NCI-H1105 (cell line): ENCODE measurements at regions not wholly inside any gene's neighbourhood (a gene's known extent, or its start where the extent isn't known, plus 50 kb on each side); places are given as distances from the start of the nearest gene placed in this dataset.

Experiments used
- DNase-seq: peaks from one replicate; lab custom pipeline; 2025; lab: John Stamatoyannopoulos, UW

DNA sequence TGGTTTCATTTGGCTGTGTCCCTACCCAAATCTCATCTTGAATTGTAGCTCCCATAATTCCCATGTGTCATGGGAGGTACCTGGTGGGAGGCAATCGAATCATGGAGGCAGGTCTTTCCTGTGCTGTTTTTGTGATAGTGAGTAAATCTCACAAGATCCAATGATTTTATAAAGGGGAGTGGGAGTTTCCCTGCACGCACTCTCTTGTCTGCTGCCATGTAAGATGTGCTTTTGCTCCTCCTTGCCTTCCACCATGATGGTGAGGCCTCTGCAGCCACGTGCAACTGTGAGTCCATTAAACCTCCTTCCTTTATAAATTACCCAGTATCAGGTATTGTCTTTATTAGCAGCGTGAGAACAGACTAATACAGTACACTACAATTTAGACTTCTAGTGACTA lies 67.5 kb upstream of the LINC01488 start:
- DNase-seq: no peak

DNA sequence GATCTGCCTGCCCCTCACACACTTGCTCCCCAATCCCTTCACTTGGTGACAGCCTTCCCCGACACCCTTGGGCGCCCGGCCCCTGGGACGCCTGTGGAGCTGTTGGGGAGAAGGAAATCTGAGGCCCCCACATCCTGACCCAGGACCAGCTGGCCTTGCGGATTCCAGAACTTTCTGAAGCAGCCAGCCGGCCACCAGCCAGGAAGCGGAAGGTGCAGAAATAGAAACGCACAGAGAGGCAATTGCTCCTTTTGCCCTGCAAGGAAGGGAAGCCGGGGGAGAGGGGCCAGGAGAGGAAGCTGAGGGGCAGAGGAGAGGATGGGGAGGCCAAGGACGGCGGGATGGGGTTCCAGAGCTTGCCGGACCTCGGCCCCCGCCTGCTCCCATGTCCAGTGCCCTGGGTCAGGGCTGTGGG lies 66.7 kb upstream of the LINC01488 start:
- no peak for DNase-seq

DNA sequence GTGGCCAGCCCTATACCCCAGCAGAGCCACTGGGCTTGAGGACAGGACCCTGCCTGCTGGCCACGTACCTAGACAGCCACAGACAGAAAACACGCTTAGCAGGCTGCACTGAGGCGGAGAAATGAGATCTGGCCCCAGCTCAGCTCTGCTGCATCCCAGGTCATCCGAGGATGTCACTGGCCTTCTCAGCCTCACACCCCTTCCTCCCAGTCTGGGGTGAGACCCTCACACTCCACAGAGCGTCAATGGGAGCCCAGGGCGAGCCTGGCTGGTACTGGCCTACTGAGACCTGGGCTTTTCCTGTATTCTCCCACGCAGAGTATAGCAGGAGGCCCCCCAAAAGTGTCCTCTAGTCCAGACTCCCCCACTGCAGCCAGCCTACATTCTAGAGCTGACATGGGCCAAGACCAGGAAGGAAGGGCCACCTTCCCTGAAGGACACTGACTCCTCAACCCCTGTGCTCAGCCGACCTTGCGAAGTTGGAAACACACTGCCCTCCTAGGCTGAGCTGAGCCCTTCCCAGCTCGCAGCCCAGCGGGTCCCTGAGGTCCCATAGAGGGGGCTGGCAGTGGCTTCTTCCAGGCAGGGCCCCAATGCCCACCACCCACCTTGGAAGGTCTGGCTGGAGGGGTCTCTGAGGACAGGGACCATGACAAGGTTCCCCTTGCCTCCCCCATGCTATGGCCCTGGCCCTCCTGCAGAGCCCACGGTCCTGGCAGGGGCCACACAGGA lies 65.9 kb upstream of the LINC01488 start:
- DNase-seq: no peak

DNA sequence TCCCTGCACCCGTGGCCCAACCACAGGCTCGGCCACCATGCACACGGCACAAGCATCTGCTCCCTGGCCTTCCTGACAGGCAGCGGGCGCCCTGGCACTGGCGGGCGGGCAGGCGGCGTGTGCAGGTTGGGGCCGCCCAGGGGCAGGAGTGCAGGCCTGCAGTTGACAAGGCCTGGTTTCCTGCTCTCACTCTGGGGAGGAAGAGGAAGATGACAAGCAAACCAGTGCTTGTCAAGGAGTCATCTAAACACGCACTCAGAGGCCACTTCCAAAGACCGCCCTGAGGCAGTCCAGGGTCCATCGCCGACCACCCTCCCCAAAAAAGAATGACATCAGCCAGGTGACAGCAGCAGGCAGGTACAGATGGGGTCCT lies 65.3 kb upstream of the LINC01488 start:
- no peak for DNase-seq

DNA sequence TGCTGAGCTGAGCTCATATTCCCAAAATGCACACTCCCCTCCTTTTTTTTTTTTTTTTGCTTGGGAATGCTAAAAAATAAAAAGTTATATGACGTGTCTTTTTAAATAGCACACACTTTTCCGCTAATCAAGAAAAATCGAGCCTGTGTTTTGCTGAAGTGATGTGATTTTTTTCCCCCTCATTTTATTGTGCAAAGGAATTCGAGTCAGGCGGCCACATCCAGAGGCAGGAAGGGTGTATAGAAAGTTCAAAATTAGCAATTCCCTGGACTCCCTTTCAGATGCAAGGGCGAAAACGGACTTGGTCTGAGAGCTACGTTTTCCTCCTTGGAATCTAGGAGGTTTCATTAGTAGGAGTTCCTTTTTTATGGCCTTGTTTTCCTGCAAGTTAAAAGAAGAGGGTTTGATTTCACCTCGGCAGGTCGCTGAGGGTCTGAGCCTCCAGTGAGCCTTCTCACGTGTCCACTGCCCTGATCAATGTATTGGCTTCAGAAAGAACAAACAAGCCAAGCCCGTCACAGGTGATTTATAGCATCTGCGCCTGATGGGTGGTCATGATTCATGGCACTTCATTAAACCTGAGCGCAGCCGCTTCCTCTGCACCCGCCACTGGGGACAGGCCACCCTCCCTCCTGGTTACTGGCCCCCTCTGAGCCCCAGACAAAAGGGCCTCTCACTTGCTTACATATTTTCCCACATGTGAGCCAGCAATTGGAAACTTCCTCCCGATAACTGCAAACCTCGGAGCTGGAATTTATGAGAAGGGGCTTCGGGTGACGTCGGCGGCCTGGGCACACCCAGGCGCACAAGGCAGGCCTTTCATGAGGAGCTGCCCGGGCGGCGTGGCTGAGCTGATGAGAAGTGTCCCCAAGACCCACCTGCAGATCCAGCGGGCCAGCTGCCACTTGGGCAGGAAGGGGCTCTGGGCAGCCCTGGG lies 64.4 kb upstream of the LINC01488 start:
- DNase-seq: no peak

DNA sequence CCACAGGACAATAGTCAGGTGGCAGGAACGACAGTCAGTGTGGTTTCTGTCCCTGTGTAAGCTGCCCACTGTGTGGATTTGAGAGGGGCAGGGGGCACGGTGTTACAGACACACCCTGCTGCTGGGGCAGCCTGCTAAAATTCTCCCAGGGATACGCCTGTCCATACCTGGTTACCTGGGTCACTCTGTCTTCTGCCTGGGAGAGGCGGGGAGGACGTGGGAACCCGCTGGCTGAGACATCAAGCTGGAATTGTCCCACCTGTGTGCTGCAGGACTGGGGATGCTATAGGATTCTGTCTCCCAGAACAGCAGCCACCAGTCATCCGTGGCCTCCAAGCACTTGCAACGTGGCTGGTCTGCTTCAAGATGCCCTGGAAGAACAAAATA lies 63.8 kb upstream of the LINC01488 start:
- no peak for DNase-seq

DNA sequence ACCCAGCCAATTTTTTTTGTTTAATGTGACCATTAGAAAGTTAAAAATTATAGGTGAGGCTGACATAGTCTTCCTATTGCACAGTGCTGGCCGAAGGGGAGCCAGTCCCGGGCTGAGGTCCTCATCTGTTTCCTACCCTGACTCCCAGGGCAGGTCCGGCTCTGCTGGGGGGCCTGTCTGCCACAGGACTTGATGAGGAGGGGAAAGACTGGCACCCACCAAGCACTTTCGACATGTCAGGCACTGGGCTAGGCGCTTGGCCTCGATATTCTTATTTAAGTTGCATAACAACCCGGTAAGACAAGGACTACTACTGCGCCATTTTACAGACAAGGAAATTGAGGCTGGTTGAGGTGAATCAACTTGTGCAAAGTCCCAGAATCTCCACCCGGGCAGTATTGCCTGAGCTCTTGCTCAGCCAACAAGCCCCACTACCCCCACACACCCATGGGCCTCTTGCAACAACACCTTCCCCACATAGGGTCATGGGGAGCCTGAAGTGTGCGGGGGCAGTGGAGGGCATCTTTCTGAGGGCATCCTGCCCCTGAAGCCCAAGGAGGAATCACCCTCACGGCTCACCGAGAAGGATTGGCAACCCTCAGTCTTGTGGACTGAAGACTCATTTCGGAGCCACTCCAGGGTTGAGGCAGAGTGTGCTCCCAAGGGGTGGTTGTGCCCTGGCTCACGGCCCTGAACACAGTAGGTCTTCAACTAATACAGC lies 62.7 kb upstream of the LINC01488 start:
- no peak for DNase-seq

DNA sequence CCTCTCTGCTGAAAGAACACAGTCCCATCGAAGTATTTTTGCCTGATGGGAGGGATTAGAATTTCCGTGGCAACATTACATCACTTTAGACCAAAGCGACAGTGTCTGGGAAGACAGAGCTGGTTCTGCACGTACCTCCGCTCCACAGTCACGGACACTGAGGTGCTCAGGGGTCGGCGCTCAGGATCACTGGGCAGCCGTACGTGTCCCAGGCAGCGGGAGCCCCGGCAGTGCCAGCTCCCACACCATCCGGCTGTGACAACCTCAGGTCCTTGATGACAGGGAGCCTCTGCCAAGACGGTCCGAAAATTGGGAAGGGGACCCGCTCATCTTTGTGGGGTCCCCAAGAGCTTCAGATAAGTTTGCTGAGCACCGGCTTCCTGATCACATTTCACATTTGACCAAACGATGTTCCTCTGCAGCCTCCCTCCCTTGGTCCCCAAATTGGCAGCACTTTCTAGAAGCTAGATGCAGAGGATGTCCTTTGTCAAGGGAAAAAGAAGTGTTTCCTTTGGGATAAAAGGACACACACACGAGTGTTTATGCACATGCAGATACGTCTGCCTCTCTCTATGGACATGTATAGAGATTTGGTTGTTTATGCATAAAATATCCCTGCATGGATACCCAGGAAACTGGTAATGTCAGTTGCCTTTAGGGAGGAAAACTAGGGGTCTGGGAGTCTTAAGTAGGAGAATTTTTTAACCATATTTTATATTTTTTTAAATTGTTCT lies 61.6 kb upstream of the LINC01488 start:
- DNase-seq: no peak

DNA sequence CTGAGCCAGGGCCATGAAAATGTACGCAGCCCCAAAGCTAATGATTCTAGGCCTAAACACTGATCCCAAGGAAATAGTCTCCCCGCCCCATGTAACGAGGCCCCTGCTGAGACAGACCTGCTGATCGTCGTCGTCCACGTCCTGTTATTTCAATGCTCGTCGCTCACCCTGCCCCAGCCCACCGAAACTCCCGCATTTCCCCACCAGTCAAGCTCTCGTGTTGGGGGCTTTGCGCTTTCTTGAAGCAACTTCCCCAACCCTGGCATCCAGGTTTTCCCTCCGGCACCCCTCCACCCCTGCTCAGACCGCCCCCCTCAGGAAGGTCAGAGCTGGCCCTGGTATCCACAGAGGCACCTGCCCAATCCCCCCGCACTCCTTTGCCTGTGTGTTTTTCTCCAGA lies 58.8 kb upstream of the LINC01488 start:
- DNase-seq: no peak

DNA sequence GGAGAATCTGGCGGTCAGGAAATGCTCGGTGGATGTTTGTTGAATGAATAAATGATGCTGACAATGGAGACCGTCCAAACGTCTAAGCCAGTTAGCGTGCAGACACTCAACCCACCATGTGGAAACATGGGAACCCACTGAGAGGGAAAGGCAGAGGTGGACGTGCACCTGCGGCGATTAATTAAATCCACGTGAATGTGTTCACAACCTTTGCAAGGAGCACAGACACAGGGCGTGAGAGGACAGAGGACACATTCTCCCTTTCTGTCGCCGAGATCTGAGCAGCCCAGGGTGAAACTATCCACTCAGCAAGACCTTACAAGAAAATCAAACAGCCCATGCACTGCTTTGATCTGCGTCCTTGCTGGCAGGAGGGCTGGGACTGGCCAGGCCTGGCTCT lies 58.3 kb upstream of the LINC01488 start:
- no peak for DNase-seq

DNA sequence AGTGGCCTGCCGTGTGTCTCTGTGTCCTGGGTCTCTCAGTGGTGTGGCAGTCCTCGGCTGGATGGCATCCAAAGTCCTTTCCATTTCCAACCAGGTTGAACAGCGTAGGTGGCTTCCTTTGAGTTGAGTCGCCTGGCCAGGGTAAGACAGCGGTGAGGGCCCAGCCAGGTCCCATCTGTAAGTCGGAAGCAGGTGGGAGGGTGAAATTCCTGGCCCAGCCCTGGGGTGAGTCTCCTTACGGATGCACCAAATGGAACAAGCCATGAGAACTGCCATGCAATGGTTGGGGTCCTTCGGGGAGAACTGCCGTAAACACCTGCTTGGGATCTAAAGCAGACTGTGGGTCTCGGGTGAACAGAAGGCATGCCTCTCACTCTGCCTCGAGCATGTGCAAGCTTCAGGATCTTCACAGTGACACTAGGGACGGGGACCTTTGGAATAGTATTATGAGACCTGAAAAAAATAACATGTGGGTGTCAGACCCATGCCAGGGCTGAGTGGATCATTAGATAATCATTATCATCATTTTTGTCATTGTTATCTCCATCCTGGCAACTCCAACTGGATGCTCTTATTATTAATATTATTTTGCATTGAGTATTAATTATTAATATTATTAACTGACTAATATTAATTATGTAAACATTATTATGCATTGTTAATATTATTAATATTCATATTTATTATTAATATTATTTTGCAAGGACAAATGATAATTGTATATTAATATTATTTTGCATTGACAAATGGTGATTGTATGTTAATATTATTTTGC lies 57.7 kb upstream of the LINC01488 start:
- DNase-seq: no peak

DNA sequence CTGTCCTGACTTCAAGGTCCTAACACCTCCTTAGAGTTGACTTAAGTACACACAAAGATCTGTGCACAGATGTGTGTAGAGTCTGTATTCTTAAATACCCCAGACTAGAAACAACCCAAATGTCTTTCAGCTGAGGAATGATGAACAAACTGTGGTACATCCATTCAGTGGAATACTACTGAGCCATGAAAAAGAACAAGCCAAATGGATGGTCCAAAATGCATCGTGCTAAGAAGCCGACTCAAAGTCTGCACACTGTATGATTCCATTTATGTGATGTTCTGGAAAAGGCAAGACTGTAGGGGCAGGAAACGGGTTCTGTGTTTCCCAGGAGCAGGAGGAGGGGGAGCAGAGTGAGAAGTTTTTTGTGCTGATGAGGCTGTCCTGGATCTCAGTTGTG lies 56.7 kb upstream of the LINC01488 start:
- DNase-seq: no peak

DNA sequence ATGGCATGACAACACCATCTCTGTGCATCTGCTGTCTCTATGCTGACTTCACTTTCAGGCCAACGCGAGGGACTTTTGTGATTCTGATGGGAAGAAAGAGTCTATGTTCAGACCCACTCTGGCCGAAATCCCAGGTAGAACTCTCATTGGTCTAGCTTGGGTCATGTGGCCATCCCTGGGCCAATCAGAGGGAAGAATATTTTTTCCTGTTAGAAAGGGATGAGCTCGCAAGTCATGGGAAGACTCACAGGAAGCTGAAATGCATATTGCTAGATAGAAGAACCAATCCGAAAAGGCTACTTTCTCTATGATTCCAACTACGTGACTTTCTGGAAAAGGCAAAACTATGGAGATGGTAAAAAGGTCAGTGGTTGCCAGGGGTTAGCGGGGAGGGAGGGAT lies 56.0 kb upstream of the LINC01488 start:
- DNase-seq: no peak

DNA sequence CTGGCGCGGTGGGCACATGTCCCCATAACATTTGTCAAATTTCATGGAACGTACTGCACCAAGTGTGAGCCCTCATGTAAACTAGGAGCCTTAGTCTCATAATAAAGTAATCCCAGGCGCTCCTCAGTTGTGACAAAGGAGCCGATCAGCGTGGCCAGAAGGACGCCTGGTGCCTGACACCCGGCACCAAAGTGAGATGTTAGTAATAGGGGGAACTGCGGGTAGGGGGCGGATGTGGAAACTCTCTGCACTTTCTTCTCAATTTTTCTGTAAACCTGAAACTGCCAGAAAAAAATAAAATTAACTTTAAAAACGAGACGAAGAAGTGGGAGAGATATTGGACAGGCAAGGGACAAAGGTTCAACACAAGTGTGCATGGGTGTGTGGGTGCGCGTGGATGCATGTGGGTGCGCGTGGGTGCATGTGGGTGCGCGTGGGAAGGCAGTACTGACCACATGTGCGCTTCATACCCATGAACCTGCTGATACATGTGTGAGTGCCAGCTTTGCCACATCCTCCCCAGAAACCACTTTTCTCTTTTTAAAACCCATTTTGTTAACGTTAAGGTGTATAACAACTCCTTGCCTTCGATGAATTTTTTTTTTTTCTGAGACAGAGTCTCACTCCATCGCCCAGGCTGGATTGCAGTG lies 55.4 kb upstream of the LINC01488 start:
- DNase-seq: no peak

DNA sequence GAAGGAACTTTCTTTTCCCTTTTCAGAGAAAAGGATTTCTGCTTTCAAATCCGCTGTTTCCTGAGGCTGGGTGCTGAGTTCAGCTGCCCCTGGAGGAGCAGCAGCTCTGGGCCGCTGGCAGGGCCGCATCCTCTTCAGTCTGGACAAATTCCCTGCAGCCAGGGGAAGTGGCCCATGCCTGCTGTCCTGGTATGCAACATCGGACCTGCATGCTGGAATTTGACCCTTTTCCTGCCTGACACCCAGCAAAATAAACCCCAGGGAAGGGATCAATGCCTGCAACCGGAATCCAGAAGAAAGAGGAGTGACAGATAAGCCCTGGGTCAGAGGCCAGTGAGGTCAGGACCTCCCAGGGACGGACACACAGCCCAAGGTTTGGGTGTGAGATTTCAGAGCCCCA lies 54.1 kb upstream of the LINC01488 start:
- DNase-seq: no peak

DNA sequence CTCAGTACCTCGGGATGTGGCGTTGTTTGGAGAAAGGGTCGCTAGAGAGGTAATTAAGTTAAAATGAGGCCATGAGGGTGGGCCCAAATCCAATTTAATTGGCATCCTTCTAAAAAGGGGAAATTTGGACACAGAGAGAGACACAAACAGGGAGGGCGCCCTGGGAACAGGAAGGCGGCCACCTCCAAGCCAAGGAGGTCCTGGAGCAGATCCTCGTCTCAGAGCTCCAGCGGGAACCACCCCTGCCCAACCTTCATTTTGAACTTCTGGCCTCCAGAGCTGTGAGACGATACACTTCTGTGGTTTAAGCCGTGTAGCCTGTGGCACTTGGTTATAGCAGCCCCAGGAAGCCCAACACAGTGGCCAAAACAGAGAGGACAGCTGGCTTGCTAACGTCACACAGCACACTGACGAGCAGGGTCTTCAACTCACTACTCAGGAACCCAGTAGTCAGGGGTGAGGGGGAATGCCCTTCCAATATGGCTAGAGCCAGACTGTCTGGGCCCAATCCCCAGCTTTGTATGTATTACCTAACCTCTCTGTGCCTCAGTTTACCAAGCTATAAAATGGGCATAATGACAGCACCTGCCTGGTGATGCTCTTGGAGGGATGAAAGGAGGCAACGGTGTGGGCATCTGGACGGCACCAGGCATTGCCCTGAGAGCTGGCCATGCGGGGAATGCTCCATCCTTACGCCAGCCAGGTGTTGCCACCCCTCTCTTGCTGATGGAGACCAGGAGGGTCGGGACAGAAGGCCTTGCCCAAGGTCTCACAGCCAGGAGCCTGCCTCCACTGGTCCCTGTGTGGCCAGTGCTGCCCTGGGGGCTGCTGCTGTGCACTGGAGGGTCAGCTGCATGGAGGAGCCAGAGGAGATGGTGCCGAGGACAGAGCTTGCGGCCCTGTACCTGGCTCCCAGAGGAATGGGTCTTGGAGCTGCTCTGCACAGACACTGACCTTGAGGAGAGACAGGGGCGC lies 53.3 kb upstream of the LINC01488 start:
- no peak for DNase-seq

DNA sequence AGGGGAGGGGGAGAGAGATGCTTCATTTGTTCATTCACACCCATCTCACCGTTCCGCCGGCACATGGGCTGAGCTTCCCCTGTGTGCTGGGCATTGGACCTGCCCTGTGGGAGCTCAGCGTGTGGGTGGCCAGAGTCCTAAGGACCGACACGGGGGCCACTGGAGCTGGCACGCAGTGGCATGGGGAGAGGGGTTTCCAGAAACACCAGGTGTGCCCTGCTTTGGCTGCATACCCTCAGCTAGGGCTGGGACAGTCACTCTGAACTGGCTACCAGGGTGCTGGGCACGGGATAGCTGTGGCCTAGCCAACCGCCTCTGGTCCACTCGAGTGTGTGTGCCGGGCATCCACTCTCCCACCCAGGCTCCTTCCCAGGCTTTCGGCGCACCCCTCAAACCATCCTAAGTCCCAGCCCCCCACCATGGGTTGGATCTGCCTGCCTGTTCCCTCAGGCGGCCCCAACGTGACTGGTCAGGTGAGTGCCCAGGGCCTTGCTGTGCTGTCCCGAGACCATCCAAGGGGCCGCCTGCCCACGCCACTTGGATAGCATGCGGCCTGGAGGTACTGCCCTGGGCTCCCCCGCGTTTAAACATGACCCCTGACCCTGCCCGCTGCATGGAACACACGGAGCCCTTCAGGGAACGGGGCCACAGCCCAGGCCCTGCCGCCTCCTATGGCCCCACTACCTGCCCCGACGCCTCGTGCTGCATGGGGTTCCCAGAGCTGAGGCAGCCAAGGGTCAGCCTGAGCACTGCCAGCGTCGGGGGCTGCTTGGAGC lies 51.6 kb upstream of the LINC01488 start:
- no peak for DNase-seq

DNA sequence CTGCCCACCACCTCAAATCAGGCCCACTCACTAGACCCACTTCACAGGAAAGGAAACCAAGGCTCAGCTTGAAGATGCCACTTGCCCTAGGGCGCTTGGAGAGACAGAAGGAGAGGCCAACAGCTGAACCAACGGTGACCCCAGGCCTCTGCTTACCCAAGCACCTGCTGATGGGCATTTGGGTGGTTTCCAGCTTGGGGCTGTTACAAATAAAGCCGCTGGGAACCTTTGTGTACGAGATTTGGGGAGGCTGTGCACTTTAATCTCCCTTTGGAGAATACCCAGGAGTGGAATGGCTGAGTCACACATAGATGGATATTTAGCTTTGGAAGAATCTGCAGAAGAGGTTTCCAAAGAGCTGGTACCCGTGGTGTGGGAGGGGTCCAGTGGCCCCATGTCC lies 50.9 kb upstream of the LINC01488 start:
- DNase-seq: no peak

DNA sequence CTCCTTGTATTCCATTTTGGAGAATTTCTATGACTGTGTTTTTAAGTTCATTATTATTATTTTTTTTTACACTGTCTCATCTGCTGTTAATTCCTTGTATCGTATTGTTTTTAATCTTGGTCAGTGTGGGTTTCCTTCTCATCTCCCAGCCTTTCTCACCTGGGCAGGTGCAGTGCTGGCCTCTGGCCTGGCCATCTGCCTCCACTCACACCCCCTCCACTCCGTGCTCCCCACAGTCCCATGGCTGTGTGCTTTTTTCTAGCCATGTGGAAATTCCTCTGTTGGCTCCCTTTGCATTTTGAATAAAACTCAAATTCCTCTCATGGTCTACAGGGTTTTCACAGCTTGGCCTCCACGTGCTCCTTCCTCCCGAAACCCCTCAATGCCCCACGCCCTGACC lies 50.3 kb upstream of the LINC01488 start:
- DNase-seq: no peak
